Astrocyte (in vitro differentiated cells and primary cell): ENCODE measurements at regions not wholly inside any gene's neighbourhood (a gene's known extent, or its start where the extent isn't known, plus 50 kb on each side); places are given as distances from the start of the nearest gene placed in this dataset.
"Not testable (repeated sequence)": the region's sequence is repeated elsewhere in the genome, so short reads cannot be mapped to it uniquely, and the experiment has no call there.

ENCODE experiments used
- DNase-seq: peaks from one replicate; pipeline ENCODE4 v3.0.0-alpha.2; 2010; ENCODE audit warnings: low read depth
- FAIRE-seq: peaks from 2 replicates; lab custom pipeline; 2011; peaks lifted over from hg19 to GRCh38; lab: Jason Lieb, UNC
- H2AFZ ChIP-seq: 2 replicates; pipeline ENCODE4 v1.6.0; 2012; ENCODE audit warnings: low read depth, low read length, inconsistent platforms
- H3K27ac ChIP-seq: 2 replicates; pipeline ENCODE4 v1.5.1; 2011; ENCODE audit warnings: low read depth, low read length, inconsistent platforms
- H3K27me3 ChIP-seq: 2 replicates; pipeline ENCODE4 v1.6.0; 2011; ENCODE audit warnings: low read length, inconsistent platforms; ENCODE audit not compliant: insufficient read depth
- H3K36me3 ChIP-seq: 2 replicates; pipeline ENCODE4 v1.5.1; 2011; ENCODE audit warnings: low read length, inconsistent platforms; ENCODE audit not compliant: insufficient read depth
- H3K4me1 ChIP-seq: 2 replicates; pipeline ENCODE4 v1.5.1; 2011; ENCODE audit warnings: low read length, inconsistent platforms; ENCODE audit not compliant: insufficient read depth
- H3K4me2 ChIP-seq: 2 replicates; pipeline ENCODE4 v1.6.0; 2012; ENCODE audit warnings: low read length, inconsistent platforms
- H3K4me3 ChIP-seq: 2 replicates; pipeline ENCODE4 v1.5.1; 2011; ENCODE audit warnings: low read depth, mild to moderate bottlenecking, low read length, inconsistent platforms; ENCODE audit not compliant: insufficient read depth
- H3K79me2 ChIP-seq: 2 replicates; pipeline ENCODE4 v1.6.0; 2012; ENCODE audit warnings: mild to moderate bottlenecking, low read length, inconsistent platforms; ENCODE audit not compliant: insufficient read depth
- H3K9ac ChIP-seq: 2 replicates; pipeline ENCODE4 v1.6.0; 2012; ENCODE audit warnings: mild to moderate bottlenecking, low read length, inconsistent platforms
- H3K9me3 ChIP-seq: 2 replicates; pipeline ENCODE4 v1.5.1; 2012; ENCODE audit warnings: low read depth, mild to moderate bottlenecking, low read length, inconsistent platforms; ENCODE audit not compliant: insufficient read depth
- H4K20me1 ChIP-seq: 2 replicates; pipeline ENCODE4 v1.6.0; 2012; ENCODE audit warnings: low read length, inconsistent platforms; ENCODE audit not compliant: insufficient read depth
- H3K27ac Mint-ChIP-seq: one replicate; pipeline ENCODE4 v1.8.0; 2021; ENCODE audit warnings: mild to moderate bottlenecking, mixed read lengths; ENCODE audit not compliant: unreplicated experiment
- H3K27me3 Mint-ChIP-seq: one replicate; pipeline ENCODE4 v1.8.0; 2021; ENCODE audit warnings: low read depth, mixed read lengths; ENCODE audit not compliant: unreplicated experiment
- H3K36me3 Mint-ChIP-seq: one replicate; pipeline ENCODE4 v1.8.0; 2021; ENCODE audit warnings: low read depth, mixed read lengths; ENCODE audit not compliant: unreplicated experiment
- H3K4me1 Mint-ChIP-seq: one replicate; pipeline ENCODE4 v1.8.0; 2021; ENCODE audit warnings: low read depth, mixed read lengths; ENCODE audit not compliant: unreplicated experiment
- H3K4me3 Mint-ChIP-seq: one replicate; pipeline ENCODE4 v1.8.0; 2021; ENCODE audit warnings: mild to moderate bottlenecking, moderate library complexity, mixed read lengths; ENCODE audit not compliant: unreplicated experiment
- H3K9me3 Mint-ChIP-seq: one replicate; pipeline ENCODE4 v1.8.0; 2021; ENCODE audit warnings: mild to moderate bottlenecking, mixed read lengths; ENCODE audit not compliant: unreplicated experiment
- CTCF ChIP-seq: IDR thresholded peaks from 2 replicates; pipeline ENCODE4 v1.5.1; 2011; ENCODE audit warnings: low read depth, mild to moderate bottlenecking, inconsistent platforms, low read length, moderate library complexity; ENCODE audit not compliant: insufficient read depth
- EZH2 ChIP-seq: IDR thresholded peaks from 2 replicates; pipeline ENCODE4 v1.6.1; 2012; ENCODE audit warnings: mild to moderate bottlenecking, low read length, inconsistent platforms; ENCODE audit not compliant: insufficient read depth

GRCh38 chr2:63699549-63699839 is 110.7 kb downstream of the MDH1 start:
- Histone ChIP-seq H4K20me1 (no peaks in the 10 kb centered on the region), H3K27me3 (no peaks in the 10 kb centered on the region), H3K9ac (peak overlapping the region; percentile 9), H3K79me2 (no peaks in the 10 kb centered on the region), H3K27ac (peak overlapping the region; percentile 56), H2AFZ (peak overlapping the region; percentile 28), H3K4me1 (peaks cover 14% of the 10 kb centered on the region), H3K4me3 (no peak overlapping the region), H3K4me2 (peak overlapping the region; percentile 48), H3K9me3 (no peaks in the 10 kb centered on the region), H3K36me3 (no peaks in the 10 kb centered on the region)
- Mint-ChIP-seq H3K27ac (peak overlapping the region; percentile 81), H3K27me3 (no peaks in the 10 kb centered on the region), H3K4me1 (peaks cover 17% of the 10 kb centered on the region), H3K36me3 (peaks cover 2% of the 10 kb centered on the region), H3K9me3 (no peaks in the 10 kb centered on the region), H3K4me3 (no peak overlapping the region)
- TF ChIP-seq CTCF (no peak), EZH2 (no peak)
- DNase-seq, result peak; percentile 17
- peak; percentile 32 for FAIRE-seq

DNA sequence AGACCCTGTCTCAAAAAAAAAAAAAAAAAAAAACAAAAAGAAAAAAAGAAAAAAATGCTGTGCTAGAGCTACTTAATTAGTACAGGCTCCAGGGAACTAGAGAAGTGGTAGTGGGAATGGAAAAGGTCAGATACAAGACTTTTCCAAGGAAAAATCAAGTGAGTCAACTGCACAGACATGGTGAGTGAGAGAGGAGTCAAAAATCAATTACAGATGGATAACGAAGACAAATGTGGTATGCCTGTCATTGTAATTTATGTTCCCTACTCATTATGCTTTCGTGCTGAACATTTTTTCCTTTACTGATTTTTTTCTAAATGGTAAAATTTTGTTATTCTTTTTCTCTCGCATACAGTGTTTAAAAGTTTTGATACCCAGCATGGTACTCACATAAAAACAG is 111.5 kb downstream of the MDH1 start:
- DNase-seq, result no peak
- Histone ChIP-seq H3K4me2 (no peak overlapping the region), H3K9me3 (no peaks in the 10 kb centered on the region), H4K20me1 (no peaks in the 10 kb centered on the region), H3K79me2 (no peaks in the 10 kb centered on the region), H3K9ac (no peak overlapping the region), H3K27ac (no peak overlapping the region), H3K36me3 (no peaks in the 10 kb centered on the region), H3K4me3 (no peak overlapping the region), H3K4me1 (peaks cover 14% of the 10 kb centered on the region), H2AFZ (no peak overlapping the region), H3K27me3 (no peaks in the 10 kb centered on the region)
- H3K4me3 Mint-ChIP-seq, result no peak overlapping the region
- no peak overlapping the region for H3K27ac Mint-ChIP-seq
- TF ChIP-seq CTCF, result no peak
- no peak for TF ChIP-seq EZH2
- H3K9me3 Mint-ChIP-seq, result peaks cover 2% of the 10 kb centered on the region
- H3K36me3 Mint-ChIP-seq, result peaks cover 2% of the 10 kb centered on the region
- H3K27me3 Mint-ChIP-seq, result no peaks in the 10 kb centered on the region
- no peak for FAIRE-seq
- peaks cover 17% of the 10 kb centered on the region for H3K4me1 Mint-ChIP-seq

DNA sequence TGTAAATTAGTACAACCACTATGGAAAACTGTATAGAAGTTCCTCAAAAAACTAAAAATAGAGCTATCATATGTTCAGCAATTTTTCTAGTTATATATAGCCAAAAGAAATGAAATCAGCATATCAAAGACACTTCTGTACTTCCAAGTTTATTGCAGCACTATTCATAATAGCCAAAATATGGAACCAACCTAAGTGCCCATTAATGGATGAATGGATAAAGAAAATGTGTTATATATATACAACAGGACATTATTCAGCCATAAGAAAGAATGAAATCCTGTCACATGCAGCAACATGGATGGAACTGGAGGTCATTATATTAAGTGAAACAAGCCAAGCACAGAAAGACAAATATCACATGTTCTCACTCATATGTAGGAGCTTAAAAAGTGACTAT is 112.6 kb downstream of the MDH1 start:
- Histone ChIP-seq H3K27me3 (no peaks in the 10 kb centered on the region), H3K9me3 (no peaks in the 10 kb centered on the region), H3K4me2 (no peak overlapping the region), H2AFZ (no peak overlapping the region), H3K79me2 (no peaks in the 10 kb centered on the region), H4K20me1 (no peaks in the 10 kb centered on the region), H3K4me3 (no peak overlapping the region), H3K9ac (no peak overlapping the region), H3K27ac (no peak overlapping the region), H3K36me3 (no peaks in the 10 kb centered on the region), H3K4me1 (peaks cover 14% of the 10 kb centered on the region)
- H3K36me3 Mint-ChIP-seq, result peaks cover 6% of the 10 kb centered on the region
- FAIRE-seq, result no peak
- no peak for TF ChIP-seq CTCF
- no peak for TF ChIP-seq EZH2
- H3K4me3 Mint-ChIP-seq, result no peak overlapping the region
- H3K9me3 Mint-ChIP-seq, result peaks cover 5% of the 10 kb centered on the region
- H3K27ac Mint-ChIP-seq, result no peak overlapping the region
- H3K4me1 Mint-ChIP-seq, result peaks cover 17% of the 10 kb centered on the region
- H3K27me3 Mint-ChIP-seq, result no peaks in the 10 kb centered on the region
- DNase-seq, result no peak

DNA sequence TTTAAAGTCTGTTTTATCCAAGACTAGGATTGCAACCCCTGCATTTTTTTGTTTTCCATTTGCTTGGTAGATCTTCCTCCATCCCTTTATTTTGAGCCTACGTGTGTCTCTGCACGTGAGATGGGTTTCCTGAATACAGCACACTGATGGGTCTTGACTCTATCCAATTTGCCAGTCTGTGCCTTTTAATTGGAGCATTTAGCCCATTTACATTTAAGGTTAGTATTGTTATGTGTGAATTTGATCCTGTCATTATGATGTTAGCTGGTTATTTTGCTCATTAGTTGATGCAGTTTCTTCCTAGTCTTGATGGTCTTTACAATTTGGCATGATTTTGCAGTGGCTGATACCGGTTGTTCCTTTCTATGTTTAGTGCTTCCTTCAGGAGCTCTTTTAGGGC is 117.3 kb downstream of the MDH1 start:
- not testable (repeated sequence) for H3K4me1 Mint-ChIP-seq, H3K4me2 ChIP-seq, H3K4me1 ChIP-seq, DNase-seq, H3K27ac ChIP-seq, H3K36me3 ChIP-seq, H3K27me3 ChIP-seq, H3K27me3 Mint-ChIP-seq, H3K4me3 ChIP-seq, H3K9me3 ChIP-seq, H3K79me2 ChIP-seq, H2AFZ ChIP-seq, H3K4me3 Mint-ChIP-seq, FAIRE-seq, H3K9ac ChIP-seq, H3K27ac Mint-ChIP-seq, H4K20me1 ChIP-seq
- Mint-ChIP-seq H3K9me3 (peaks cover 14% of the 10 kb centered on the region), H3K36me3 (peaks cover 15% of the 10 kb centered on the region)
